Neural crest cell (in vitro differentiated cells): ENCODE measurements at regions not wholly inside any gene's neighbourhood (a gene's known extent, or its start where the extent isn't known, plus 50 kb on each side); places are given as distances from the start of the nearest gene placed in this dataset.

Source experiments
- DNase-seq: peaks from one replicate; pipeline ENCODE4 v3.0.0; 2021; ENCODE audit warnings: low read depth, mixed read lengths, low spot score
- H3K27ac Mint-ChIP-seq: one replicate; pipeline ENCODE4 v1.8.0; 2021; ENCODE audit warnings: mild to moderate bottlenecking, mixed read lengths; ENCODE audit not compliant: unreplicated experiment
- H3K27me3 Mint-ChIP-seq: 2 replicates; pipeline ENCODE4 v1.8.0; 2021; ENCODE audit warnings: low read depth, mild to moderate bottlenecking, mixed read lengths
- H3K36me3 Mint-ChIP-seq: 2 replicates; pipeline ENCODE4 v1.8.0; 2021; ENCODE audit warnings: low read depth, mild to moderate bottlenecking, mixed read lengths
- H3K4me1 Mint-ChIP-seq: 2 replicates; pipeline ENCODE4 v1.8.0; 2021; ENCODE audit warnings: mixed read lengths
- H3K4me3 Mint-ChIP-seq: one replicate; pipeline ENCODE4 v1.8.0; 2021; ENCODE audit warnings: mild to moderate bottlenecking, mixed read lengths
- H3K9me3 Mint-ChIP-seq: 2 replicates; pipeline ENCODE4 v1.8.0; 2021; ENCODE audit warnings: mixed read lengths
- TF ChIP-seq, protein P1 (sequence below): fragments of 200-600 bp; sonication (generic); conservative IDR thresholded peaks from 2 replicates; pipeline ENCODE4 v1.5.0; 2021; ENCODE audit warnings: antibody characterized with exemption, mild to moderate bottlenecking

DNA sequence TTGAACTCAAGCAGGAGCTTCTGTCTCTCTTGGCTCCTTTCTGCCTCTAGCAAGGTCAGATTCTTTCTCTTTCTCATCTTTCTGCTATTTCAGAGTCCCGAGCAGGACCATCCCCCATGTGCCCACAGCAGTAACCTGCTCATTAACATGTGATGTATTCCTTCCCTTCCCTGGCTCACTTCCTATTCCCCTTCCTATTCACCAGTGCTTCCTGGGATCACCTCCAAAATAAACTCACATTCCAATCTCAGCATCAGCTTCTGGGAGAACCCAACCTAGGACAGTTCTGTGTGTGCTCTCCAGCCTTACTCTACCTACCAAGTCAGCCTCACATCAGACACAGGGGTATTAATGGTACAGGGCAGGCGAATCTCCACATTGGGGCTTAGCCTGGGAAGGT lies 546.4 kb upstream of the SALL1 start:
- Mint-ChIP-seq H3K36me3 (peaks cover 7% of the 10 kb centered on the region), H3K27me3 (no peaks in the 10 kb centered on the region), H3K4me3 (no peak overlapping the region), H3K27ac (peak overlapping the region; percentile 31), H3K9me3 (peaks cover 17% of the 10 kb centered on the region), H3K4me1 (no peaks in the 10 kb centered on the region)
- TF ChIP-seq, protein P1, sequence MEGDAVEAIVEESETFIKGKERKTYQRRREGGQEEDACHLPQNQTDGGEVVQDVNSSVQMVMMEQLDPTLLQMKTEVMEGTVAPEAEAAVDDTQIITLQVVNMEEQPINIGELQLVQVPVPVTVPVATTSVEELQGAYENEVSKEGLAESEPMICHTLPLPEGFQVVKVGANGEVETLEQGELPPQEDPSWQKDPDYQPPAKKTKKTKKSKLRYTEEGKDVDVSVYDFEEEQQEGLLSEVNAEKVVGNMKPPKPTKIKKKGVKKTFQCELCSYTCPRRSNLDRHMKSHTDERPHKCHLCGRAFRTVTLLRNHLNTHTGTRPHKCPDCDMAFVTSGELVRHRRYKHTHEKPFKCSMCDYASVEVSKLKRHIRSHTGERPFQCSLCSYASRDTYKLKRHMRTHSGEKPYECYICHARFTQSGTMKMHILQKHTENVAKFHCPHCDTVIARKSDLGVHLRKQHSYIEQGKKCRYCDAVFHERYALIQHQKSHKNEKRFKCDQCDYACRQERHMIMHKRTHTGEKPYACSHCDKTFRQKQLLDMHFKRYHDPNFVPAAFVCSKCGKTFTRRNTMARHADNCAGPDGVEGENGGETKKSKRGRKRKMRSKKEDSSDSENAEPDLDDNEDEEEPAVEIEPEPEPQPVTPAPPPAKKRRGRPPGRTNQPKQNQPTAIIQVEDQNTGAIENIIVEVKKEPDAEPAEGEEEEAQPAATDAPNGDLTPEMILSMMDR = no peak
- DNase-seq = no peak

DNA sequence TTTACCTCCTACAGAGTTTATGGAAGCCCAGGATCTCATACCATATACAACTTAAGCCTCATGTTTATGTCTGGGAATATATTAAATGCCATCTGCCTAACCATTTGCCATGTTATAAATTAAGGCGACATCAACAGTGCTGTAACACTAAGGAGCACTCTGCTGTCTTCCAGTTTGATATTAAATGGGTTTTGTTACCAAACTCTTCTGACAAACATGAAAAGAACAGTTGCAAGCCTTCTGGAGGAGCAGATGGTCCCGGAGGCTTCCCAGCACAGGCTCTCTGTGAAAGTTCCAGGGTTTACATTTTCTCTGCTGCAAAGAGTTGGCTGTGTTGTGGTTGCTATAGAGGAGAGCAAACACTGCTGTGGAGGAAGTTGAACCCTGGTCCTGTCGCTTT lies 545.3 kb upstream of the SALL1 start:
- Mint-ChIP-seq H3K27ac (no peak overlapping the region), H3K4me3 (no peak overlapping the region), H3K9me3 (peaks cover 18% of the 10 kb centered on the region), H3K4me1 (no peaks in the 10 kb centered on the region), H3K27me3 (no peaks in the 10 kb centered on the region), H3K36me3 (peaks cover 7% of the 10 kb centered on the region)
- TF ChIP-seq, protein P1 = no peak
- no peak for DNase-seq

GRCh38 chr16:51691109-51691508 lies 540.0 kb upstream of the SALL1 start:
- peaks cover 10% of the 10 kb centered on the region for H3K36me3 Mint-ChIP-seq
- DNase-seq = no peak
- no peaks in the 10 kb centered on the region for H3K4me1 Mint-ChIP-seq
- H3K27ac Mint-ChIP-seq = no peak overlapping the region
- H3K4me3 Mint-ChIP-seq = no peak overlapping the region
- H3K27me3 Mint-ChIP-seq = peaks cover 2% of the 10 kb centered on the region
- TF ChIP-seq, protein P1 = no peak
- H3K9me3 Mint-ChIP-seq = peaks cover 22% of the 10 kb centered on the region

DNA sequence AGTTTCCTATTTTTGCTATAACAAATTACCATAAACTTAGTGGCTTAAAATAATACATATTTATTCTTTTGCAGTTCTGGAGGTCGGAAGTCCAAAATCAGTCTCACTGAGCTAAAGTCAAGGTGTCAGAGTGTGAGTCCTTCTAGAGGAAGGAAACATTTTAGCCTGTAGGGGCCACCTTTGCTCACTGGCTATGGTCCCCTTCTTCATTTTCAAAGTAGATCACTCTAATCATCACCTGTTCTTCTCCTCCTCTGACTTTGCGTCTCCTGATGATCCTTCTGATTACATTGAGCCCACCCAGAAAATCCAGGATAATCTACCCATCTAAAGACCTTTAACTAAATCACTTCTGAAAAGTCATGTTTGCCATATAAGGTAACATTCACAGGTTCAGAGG lies 534.4 kb upstream of the SALL1 start:
- peaks cover 10% of the 10 kb centered on the region for H3K4me1 Mint-ChIP-seq
- no peaks in the 10 kb centered on the region for H3K9me3 Mint-ChIP-seq
- TF ChIP-seq, protein P1 = no peak
- no peaks in the 10 kb centered on the region for H3K36me3 Mint-ChIP-seq
- no peak for DNase-seq
- no peak overlapping the region for H3K4me3 Mint-ChIP-seq
- peaks cover 2% of the 10 kb centered on the region for H3K27me3 Mint-ChIP-seq
- no peak overlapping the region for H3K27ac Mint-ChIP-seq

GRCh38 chr16:51683882-51684281 lies 532.8 kb upstream of the SALL1 start:
- TF ChIP-seq, protein P1 = no peak
- peaks cover 10% of the 10 kb centered on the region for H3K4me1 Mint-ChIP-seq
- H3K27ac Mint-ChIP-seq = no peak overlapping the region
- no peaks in the 10 kb centered on the region for H3K36me3 Mint-ChIP-seq
- H3K4me3 Mint-ChIP-seq = no peak overlapping the region
- peaks cover 2% of the 10 kb centered on the region for H3K27me3 Mint-ChIP-seq
- DNase-seq = no peak
- H3K9me3 Mint-ChIP-seq = no peaks in the 10 kb centered on the region

DNA sequence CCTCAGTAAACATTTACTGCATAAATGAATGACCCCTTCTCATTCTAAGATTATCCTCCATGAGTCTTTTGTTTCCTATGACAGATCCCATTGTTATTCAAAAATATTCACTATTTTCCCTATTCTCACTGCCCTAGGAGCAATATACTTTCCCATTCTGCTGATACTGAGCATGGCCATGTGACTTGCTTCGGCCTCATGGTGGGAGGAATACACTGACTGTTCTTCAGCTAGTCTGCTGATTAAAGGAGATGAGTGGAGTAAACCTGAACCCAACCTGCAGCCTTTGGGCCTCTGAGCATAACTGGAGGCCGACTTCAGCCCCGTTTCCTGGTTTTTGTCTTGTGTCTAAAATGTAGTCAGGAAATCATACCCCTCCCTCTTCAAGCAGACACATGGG lies 531.8 kb upstream of the SALL1 start:
- TF ChIP-seq, protein P1 = no peak
- no peak for DNase-seq
- H3K4me3 Mint-ChIP-seq = no peak overlapping the region

More for the DNA sequence above, 531.8 kb upstream of the SALL1 start:
- Mint-ChIP-seq H3K9me3 (no peaks in the 10 kb centered on the region), H3K36me3 (no peaks in the 10 kb centered on the region), H3K27ac (no peak overlapping the region), H3K4me1 (peaks cover 10% of the 10 kb centered on the region), H3K27me3 (peaks cover 2% of the 10 kb centered on the region)
